HEK293T (cell line): ENCODE measurements at regions not wholly inside any gene's neighbourhood (a gene's known extent, or its start where the extent isn't known, plus 50 kb on each side); places are given as distances from the start of the nearest gene placed in this dataset.

Experiments used
- BHLHE40 ChIP-seq: fragments of 450-650 bp; IDR thresholded peaks from 2 replicates; pipeline ENCODE4 v1.6.1; 2016; ENCODE audit warnings: mild to moderate bottlenecking, moderate library complexity, borderline replicate concordance
- ELF4 ChIP-seq: fragments of 450-650 bp; IDR thresholded peaks from 2 replicates; pipeline ENCODE4 v1.6.1; 2017; ENCODE audit warnings: antibody characterized with exemption
- FOXA1 ChIP-seq: fragments of 450-650 bp; IDR thresholded peaks from 2 replicates; pipeline ENCODE4 v1.6.1; 2016; ENCODE audit warnings: mild to moderate bottlenecking
- FOXK2 ChIP-seq: fragments of 450-650 bp; IDR thresholded peaks from 2 replicates; pipeline ENCODE4 v1.6.1; 2016; ENCODE audit warnings: mild to moderate bottlenecking
- NFRKB ChIP-seq: fragments of 450-650 bp; IDR thresholded peaks from 2 replicates; pipeline ENCODE4 v1.6.1; 2016; ENCODE audit warnings: mild to moderate bottlenecking, moderate library complexity
- SUZ12 ChIP-seq: fragments of 450-650 bp; IDR thresholded peaks from 2 replicates; pipeline ENCODE4 v1.6.1; 2016; ENCODE audit warnings: mild to moderate bottlenecking
- TARDBP ChIP-seq: fragments of 450-650 bp; IDR thresholded peaks from 2 replicates; pipeline ENCODE4 v1.6.1; 2016
- TF ChIP-seq, protein P1 (sequence below): fragments of 450-650 bp; IDR thresholded peaks from 2 replicates; pipeline ENCODE4 v1.6.1; 2016

DNA sequence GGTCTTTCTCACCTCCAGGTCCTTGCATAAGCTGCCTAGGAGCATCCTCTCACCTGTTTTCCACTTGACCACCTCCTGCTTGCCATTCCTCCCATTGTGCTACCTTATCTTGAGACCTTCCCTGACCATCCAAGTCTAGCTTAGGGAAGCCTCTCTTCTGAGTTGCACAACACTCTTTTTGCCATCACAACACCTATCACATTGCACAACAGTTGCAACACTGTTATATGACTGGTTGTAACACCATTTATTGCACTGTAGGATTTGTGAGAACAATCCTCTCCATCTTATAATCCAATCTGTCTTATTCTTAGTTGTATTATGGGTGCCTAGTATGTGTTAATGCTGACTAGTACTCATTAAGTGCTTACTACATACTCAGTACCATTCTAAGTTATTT lies 488.7 kb downstream of the OMA1 start:
- TF ChIP-seq, protein P1, sequence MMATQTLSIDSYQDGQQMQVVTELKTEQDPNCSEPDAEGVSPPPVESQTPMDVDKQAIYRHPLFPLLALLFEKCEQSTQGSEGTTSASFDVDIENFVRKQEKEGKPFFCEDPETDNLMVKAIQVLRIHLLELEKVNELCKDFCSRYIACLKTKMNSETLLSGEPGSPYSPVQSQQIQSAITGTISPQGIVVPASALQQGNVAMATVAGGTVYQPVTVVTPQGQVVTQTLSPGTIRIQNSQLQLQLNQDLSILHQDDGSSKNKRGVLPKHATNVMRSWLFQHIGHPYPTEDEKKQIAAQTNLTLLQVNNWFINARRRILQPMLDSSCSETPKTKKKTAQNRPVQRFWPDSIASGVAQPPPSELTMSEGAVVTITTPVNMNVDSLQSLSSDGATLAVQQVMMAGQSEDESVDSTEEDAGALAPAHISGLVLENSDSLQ, result no peak
- no peak for TF ChIP-seq FOXK2
- TF ChIP-seq TARDBP, result no peak
- TF ChIP-seq NFRKB, result no peak
- TF ChIP-seq BHLHE40, result no peak
- TF ChIP-seq SUZ12, result no peak
- no peak for TF ChIP-seq FOXA1
- no peak for TF ChIP-seq ELF4
